A673 (cell line): ENCODE measurements at regions not wholly inside any gene's neighbourhood (a gene's known extent, or its start where the extent isn't known, plus 50 kb on each side); places are given as distances from the start of the nearest gene placed in this dataset.
"Not testable (repeated sequence)": the region's sequence is repeated elsewhere in the genome, so short reads cannot be mapped to it uniquely, and the experiment has no call there.

Experiments used
- BruUV-seq: library from RNA; stranded (reverse); fragments of 400-500 nt; replicated peaks from 2 replicates; lab custom pipeline; 2021; lab: Mats Ljungman, UMichigan
- CTCF ChIA-PET: fragments of 300-600 bp; sonication (Branson Sonifier 250); formaldehyde crosslinking; loops from one replicate; lab custom pipeline; 2022; ENCODE audit warnings: antibody characterized with exemption; lab: Charles Lee
- POLR2A ChIA-PET: fragments of 300-600 bp; sonication (Branson Sonifier 250); formaldehyde crosslinking; loops from one replicate; lab custom pipeline; 2022; ENCODE audit warnings: antibody characterized with exemption; ENCODE audit not compliant: low non-redundant PET; lab: Charles Lee
- DNase-seq: peaks from one replicate; pipeline ENCODE4 v3.0.0-alpha.2; 2015; ENCODE audit warnings: low spot score
- H3K27ac ChIP-seq: fragments of 200-600 bp; sonication (generic); 2 replicates; pipeline ENCODE4 v1.5.1; 2016; ENCODE audit warnings: mixed run types, low read depth, mild to moderate bottlenecking, mixed read lengths, antibody characterized with exemption, low read length; ENCODE audit not compliant: poor library complexity, severe bottlenecking
- H3K27me3 ChIP-seq: fragments of 200-600 bp; sonication (generic); replicated peaks from 2 replicates; pipeline ENCODE4 v1.6.1; 2017; ENCODE audit warnings: mixed run types, low read depth, mild to moderate bottlenecking, mixed read lengths, antibody characterized with exemption, low read length; ENCODE audit not compliant: insufficient read depth, poor library complexity
- H3K36me3 ChIP-seq: fragments of 200-600 bp; sonication (generic); 2 replicates; pipeline ENCODE4 v1.6.1; 2016; ENCODE audit warnings: mixed run types, mild to moderate bottlenecking, mixed read lengths, antibody characterized with exemption, low read length; ENCODE audit not compliant: insufficient read depth, poor library complexity, severe bottlenecking
- H3K4me1 ChIP-seq: fragments of 200-600 bp; sonication (generic); 2 replicates; pipeline ENCODE4 v1.6.1; 2017; ENCODE audit warnings: mixed run types, mild to moderate bottlenecking, mixed read lengths, antibody characterized with exemption, low read length; ENCODE audit not compliant: insufficient read depth, poor library complexity, severe bottlenecking
- H3K4me3 ChIP-seq: fragments of 200-600 bp; sonication (generic); 2 replicates; pipeline ENCODE4 v1.5.1; 2016; ENCODE audit warnings: low read depth, mixed run types, mild to moderate bottlenecking, mixed read lengths, low read length; ENCODE audit not compliant: poor library complexity, severe bottlenecking
- H3K9me3 ChIP-seq: fragments of 200-600 bp; sonication (generic); 2 replicates; pipeline ENCODE4 v1.6.1; 2016; ENCODE audit warnings: mixed run types, low read depth, mild to moderate bottlenecking, mixed read lengths, antibody characterized with exemption, low read length; ENCODE audit not compliant: poor library complexity, severe bottlenecking
- EZH2 ChIP-seq: fragments of 200-600 bp; sonication (generic); IDR thresholded peaks from 2 replicates; pipeline ENCODE4 v1.6.1; 2017; ENCODE audit warnings: borderline replicate concordance, low read depth, mild to moderate bottlenecking, mixed read lengths, antibody characterized with exemption, low read length; ENCODE audit not compliant: poor library complexity, severe bottlenecking
- intact Hi-C: fragments of 100-400 bp; cut with micrococcal nuclease; formaldehyde crosslinking; loops from one replicate; pipeline ENCODE4 v1.10.0; 2022; ENCODE audit not compliant: unreplicated experiment
- TF ChIP-seq, protein P1 (sequence below): fragments of 300-800, 200-600 bp; sonication (generic); conservative IDR thresholded peaks from 2 replicates; pipeline ENCODE4 v1.5.1; 2017; ENCODE audit warnings: low read depth, mild to moderate bottlenecking, antibody characterized with exemption, low read length, moderate library complexity, mixed read lengths

DNA sequence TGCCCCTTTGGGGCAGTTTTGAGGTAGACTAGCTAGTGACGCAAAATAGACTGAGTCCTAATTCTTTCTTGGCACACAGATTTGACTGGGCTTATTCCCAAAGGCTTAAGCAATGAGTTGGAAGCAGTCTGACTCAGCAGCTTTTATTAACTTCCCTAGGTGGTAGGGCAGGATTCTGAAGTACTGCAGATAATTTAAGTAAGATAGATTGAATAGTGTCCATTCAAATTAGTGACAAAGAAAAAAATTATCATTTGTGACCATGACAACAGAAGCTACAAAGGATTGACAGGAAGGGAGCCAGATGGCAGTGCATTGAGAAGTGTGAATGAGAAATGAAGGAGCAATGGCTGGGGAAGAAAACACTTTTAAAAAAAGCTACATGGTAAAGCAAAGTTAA is 649.4 kb downstream of the CDH9 start:
- no peaks in the 10 kb centered on the region for H3K9me3 ChIP-seq
- peaks cover 10% of the 10 kb centered on the region for H3K4me1 ChIP-seq
- TF ChIP-seq, protein P1, sequence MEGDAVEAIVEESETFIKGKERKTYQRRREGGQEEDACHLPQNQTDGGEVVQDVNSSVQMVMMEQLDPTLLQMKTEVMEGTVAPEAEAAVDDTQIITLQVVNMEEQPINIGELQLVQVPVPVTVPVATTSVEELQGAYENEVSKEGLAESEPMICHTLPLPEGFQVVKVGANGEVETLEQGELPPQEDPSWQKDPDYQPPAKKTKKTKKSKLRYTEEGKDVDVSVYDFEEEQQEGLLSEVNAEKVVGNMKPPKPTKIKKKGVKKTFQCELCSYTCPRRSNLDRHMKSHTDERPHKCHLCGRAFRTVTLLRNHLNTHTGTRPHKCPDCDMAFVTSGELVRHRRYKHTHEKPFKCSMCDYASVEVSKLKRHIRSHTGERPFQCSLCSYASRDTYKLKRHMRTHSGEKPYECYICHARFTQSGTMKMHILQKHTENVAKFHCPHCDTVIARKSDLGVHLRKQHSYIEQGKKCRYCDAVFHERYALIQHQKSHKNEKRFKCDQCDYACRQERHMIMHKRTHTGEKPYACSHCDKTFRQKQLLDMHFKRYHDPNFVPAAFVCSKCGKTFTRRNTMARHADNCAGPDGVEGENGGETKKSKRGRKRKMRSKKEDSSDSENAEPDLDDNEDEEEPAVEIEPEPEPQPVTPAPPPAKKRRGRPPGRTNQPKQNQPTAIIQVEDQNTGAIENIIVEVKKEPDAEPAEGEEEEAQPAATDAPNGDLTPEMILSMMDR: no peak
- no peak for TF ChIP-seq EZH2
- peak; percentile 63 for DNase-seq
- intact Hi-C loops: no loop called here
- H3K36me3 ChIP-seq: no peaks in the 10 kb centered on the region
- ChIA-PET CTCF (no interaction called here), POLR2A (no interaction called here)
- H3K27ac ChIP-seq: no peak overlapping the region
- H3K27me3 ChIP-seq: no peaks in the 10 kb centered on the region
- BruUV-seq: no TSS peak
- no peak overlapping the region for H3K4me3 ChIP-seq

DNA sequence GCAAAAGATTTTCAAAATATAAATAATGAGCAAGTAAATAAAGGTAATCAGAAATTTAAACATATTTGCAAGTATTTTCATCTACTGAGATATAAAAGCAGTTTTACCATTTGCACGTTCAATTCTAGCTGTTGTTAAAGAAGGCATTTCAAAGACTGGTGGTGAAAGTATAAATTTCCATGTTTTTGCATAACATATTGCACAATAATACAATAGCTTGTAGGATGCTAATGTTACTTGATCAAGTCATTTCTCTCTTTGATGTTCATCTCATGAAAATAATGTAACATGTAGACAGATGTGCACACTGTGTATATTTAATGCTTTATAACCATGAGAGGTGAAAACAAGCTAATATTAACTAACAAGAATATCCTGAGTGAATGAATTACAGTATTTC is 651.9 kb downstream of the CDH9 start:
- Histone ChIP-seq H3K36me3 (no peaks in the 10 kb centered on the region), H3K4me1 (peaks cover 10% of the 10 kb centered on the region), H3K27me3 (no peaks in the 10 kb centered on the region), H3K9me3 (no peaks in the 10 kb centered on the region), H3K4me3 (no peak overlapping the region), H3K27ac (no peak overlapping the region)
- DNase-seq: no peak
- CTCF ChIA-PET: no interaction called here
- intact Hi-C loops: no loop called here
- TF ChIP-seq EZH2: no peak
- TF ChIP-seq, protein P1: no peak
- no TSS peak for BruUV-seq
- POLR2A ChIA-PET: no interaction called here

DNA sequence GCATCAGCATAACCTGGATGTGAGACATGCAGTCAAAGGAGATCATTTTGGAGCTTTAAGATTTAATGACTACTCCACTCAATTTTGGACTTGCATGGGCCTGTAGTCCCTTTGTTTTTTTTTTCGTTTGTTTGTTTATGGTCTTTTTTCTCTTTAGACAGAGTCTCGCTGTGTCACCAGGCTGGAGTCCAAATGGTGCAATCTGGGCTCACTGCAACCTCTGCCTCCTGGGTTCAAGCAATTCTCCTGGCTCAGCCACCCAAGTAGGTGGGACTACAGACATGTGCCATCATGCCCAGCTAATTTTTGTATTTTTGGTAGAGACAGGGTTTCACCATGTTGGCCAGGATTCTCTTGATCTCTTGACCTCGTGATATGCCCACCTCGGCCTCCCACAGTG is 673.8 kb downstream of the CDH9 start:
- H3K27me3 ChIP-seq, DNase-seq, H3K36me3 ChIP-seq, H3K4me1 ChIP-seq, intact Hi-C loops, POLR2A ChIA-PET, H3K9me3 ChIP-seq, BruUV-seq, CTCF ChIA-PET, H3K27ac ChIP-seq, H3K4me3 ChIP-seq: not testable (repeated sequence)

DNA sequence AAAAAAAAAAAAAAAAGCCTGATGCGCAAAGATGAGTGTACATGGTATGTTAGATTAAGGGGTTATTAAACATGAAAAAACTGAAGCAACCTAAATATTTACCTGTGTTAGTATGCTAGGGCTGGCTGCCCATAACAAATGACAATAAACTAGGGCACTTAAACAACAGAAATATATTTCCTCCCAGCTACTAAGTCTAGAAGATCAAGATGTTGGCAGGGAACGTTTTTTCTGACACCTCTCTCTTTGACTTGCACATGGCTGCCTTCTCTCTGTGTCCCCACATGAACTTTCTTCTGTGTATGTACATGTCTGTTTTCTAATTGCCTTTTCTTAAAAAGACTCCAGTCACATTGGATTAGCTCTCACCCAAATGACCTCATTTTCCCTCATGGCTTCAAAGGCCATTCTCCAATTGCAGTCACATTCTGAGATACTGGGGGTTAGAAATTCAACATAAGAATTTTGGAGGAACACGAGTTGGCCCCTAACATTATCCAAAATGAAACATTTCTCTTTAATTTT is 694.5 kb downstream of the CDH9 start:
- no peaks in the 10 kb centered on the region for H3K27me3 ChIP-seq
- intact Hi-C loops: no loop called here
- H3K27ac ChIP-seq: no peak overlapping the region
- no TSS peak for BruUV-seq
- TF ChIP-seq, protein P1: no peak
- TF ChIP-seq EZH2: no peak
- no peaks in the 10 kb centered on the region for H3K9me3 ChIP-seq
- H3K4me3 ChIP-seq: no peak overlapping the region
- no peak for DNase-seq
- ChIA-PET POLR2A (no interaction called here), CTCF (no interaction called here)
- no peaks in the 10 kb centered on the region for H3K36me3 ChIP-seq
- H3K4me1 ChIP-seq: no peaks in the 10 kb centered on the region
